Activated CD4-positive, CD25-positive, alpha-beta regulatory T cell treated with anti-CD3 and anti-CD28 coated beads, Interleukin-2, amount 50 U/mL, for 16 hours (primary cell): ENCODE measurements at regions not wholly inside any gene's neighbourhood (a gene's known extent, or its start where the extent isn't known, plus 50 kb on each side); places are given as distances from the start of the nearest gene placed in this dataset.

Experiments used
- DNase-seq: peaks from one replicate; pipeline ENCODE4 v3.0.0-alpha.2; 2020; ENCODE audit warnings: low read depth, low spot score

DNA sequence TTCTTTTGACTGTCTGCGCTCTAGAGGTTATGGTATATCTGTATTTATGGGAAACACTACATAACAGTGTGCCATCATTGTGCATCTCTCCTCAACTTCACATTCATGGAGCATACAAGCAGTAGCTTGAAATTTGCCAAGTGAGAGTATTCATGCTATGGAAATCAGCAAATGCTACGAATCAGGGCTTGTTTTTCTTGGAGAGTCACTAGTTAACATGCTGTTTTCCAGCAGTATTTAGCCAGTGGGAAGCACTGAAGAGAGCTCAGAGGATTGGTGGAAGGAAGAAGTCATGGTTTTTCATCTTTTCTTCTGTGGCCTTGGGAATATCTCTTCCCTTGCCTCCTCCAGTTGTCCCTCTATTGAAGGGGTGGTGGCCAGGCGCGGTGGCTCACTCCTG, 303.0 kb downstream of the PSAT1 start:
- DNase-seq: no peak

GRCh38 chr9:78601957-78602565, 305.1 kb downstream of the PSAT1 start:
- no peak for DNase-seq

DNA sequence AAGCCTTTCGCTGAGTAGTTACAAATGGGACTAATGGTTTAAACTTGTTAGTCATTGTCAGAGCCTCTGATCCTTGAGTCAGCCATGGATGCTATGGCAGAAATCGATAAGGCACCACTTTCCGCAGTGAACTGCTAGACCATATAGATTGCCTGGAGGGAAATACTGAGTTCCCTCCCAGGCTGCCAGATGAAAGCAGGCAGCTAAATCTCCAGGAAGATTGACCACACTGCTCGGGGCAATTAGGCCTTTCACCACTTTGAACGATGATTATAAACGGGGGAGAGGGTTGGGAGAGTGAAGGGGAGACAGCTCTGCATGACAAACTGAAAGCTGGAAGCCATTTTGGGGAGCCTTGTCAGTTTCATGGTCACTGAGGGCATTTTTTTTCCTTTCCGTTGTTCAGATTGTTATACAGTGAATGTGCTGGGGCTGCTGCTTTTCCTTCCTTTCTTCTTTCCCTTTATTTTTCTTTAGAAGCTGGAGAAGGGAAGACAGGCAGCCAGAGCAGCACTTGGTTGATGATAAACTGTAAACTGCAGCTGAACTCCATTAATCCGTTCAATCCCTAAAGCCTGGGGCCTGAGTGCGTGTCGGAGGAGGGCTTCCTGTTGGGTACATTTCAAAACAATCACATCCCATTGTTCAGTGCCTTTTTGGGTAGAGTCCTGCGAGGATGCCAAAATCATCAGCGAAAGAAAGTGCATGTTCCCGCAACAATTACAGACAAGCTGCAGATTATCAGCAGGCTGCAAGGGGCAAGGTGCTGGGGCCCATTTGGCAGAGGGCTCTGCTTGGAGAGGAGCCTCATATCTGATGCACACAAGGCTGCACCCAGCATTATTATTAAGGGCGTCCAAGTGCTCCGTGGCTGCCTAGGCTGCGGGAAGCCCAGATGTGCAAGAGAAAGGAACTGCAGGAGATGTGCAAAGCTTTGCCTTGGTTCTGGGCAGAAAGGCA, 308.4 kb downstream of the PSAT1 start:
- no peak for DNase-seq

- no peak for DNase-seq
These were observed 309.1 kb downstream of the PSAT1 start for GRCh38 chr9:78606001-78606379.

DNA sequence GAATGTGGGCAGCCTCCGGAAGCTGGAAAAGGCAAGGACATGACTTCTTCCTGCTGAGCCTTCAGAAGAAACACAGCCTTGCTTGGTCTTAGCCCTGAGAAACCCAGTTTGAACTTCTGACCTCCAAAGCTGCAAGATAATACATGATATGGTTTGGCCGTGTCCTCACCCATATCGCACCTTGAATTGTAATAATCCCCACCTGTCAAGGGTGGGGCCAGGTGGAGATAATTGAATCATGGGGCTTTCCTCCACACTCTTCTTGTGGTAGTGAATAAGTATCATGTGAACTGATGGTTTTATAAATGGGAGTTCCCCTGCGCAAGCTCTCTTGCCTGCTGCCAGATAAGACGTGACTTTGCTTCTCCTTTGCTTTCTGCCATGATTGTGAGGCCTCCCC, 310.9 kb downstream of the PSAT1 start:
- no peak for DNase-seq

- no peak for DNase-seq
These were observed 312.5 kb downstream of the PSAT1 start for GRCh38 chr9:78609450-78609849.

- no peak for DNase-seq
These were observed 315.2 kb downstream of the PSAT1 start for GRCh38 chr9:78612091-78612490.

GRCh38 chr9:78613006-78613405, 316.1 kb downstream of the PSAT1 start:
- no peak for DNase-seq

DNA sequence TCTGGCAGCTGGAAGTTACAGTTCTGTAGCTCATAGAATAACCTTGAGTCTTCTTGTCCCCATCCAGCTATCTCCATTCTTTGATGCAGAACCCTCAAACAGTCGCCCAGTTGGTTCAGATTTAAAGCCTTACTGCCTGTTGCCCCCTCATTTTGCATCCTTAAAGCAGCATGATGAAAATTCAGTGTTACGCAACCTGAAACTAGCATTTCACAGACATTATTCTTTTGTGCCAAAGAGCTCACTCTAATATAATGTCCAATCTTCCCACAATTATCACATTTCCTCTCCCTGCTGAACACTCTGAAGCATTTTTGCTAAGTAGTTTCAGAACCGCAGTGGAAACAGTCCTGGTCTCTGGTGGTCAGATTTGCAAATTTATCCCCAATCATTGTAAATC, 318.0 kb downstream of the PSAT1 start:
- DNase-seq: no peak

- no peak for DNase-seq
These were observed 318.4 kb downstream of the PSAT1 start for GRCh38 chr9:78615372-78615771.

DNA sequence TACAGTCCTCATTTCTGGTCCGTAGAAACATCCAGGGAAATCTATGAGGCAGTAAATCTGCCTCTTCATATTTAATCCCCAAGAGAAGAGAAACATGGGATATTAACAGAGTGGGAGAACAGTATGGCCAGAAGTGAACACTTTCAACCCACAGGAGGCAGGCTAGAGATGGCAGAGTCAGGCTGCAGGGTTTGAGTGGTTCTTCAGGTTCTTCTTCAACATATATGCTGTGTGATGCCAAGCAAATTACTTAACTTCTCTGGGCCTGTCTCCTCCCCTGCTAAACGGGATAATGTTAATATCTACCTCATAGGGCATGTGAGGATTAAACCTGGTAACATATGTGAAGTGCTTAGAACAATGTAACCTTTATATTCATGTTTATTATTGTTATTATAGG, 321.8 kb downstream of the PSAT1 start:
- no peak for DNase-seq

GRCh38 chr9:78620303-78620702, 323.4 kb downstream of the PSAT1 start:
- no peak for DNase-seq

GRCh38 chr9:78620764-78621163, 323.8 kb downstream of the PSAT1 start:
- DNase-seq: no peak

DNA sequence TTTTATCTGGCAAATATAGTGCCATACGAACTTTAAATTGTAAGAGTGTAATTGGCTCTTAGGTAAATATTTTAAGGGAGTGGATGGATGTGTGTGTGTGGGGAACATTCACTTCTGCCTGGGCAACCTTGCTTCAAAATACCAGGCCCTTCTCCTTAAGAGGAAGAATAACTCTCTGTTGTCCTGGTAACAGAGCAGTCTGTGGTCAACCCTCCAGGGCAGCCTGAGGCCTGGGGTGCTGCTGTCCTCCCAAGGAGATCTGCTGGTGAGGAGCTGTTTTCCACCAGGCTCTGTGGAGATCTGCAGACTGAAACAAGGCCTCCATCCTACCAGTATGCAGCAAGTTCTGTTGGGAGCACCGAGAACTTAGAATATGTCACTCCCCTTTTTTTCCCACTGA, 325.2 kb downstream of the PSAT1 start:
- DNase-seq: no peak

GRCh38 chr9:78626971-78627370, 330.0 kb downstream of the PSAT1 start:
- DNase-seq: no peak

GRCh38 chr9:78630966-78631365, 334.0 kb downstream of the PSAT1 start:
- no peak for DNase-seq

DNA sequence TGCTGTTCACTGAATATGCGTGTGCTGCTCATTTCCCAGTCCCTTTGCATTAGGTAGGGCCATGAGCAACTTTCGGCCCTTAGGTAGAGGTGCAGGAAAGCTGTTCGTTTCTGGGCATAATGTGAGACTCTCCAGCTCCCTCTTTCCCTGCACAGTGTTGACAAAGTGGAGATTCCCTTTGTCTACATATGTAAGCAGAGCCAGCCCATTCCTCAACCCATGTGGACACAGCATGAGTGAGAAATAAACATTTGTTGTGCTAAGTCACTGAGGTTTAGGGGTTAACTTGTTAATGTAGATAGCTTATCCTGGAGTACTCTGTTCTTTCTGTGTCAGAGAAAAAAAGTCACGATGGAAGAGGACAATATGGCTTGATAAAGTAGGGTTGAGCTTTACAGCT, 343.8 kb downstream of the PSAT1 start:
- no peak for DNase-seq

GRCh38 chr9:78644359-78644758, 347.4 kb downstream of the PSAT1 start:
- no peak for DNase-seq

GRCh38 chr9:78654324-78654723, 357.4 kb downstream of the PSAT1 start:
- no peak for DNase-seq

DNA sequence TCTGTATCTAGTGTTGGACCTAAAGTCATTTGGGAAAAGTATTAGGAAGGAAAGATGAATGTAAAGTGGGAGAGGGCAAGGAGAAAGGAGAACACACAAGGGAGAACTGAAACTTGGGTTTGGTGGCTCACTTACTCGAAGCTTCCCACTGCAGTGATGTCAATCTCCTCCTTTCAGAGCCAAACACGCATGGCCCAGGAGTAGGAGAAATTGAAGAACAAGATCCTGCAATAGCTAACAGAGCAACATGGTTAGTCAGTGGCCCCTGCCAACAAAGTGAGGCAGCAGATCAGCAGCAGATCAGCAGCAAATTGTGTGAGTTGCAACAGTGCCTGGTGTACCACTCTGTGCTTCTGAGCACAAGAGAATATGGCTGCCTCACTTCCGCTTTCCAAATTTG, 366.4 kb downstream of the PSAT1 start:
- no peak for DNase-seq

DNA sequence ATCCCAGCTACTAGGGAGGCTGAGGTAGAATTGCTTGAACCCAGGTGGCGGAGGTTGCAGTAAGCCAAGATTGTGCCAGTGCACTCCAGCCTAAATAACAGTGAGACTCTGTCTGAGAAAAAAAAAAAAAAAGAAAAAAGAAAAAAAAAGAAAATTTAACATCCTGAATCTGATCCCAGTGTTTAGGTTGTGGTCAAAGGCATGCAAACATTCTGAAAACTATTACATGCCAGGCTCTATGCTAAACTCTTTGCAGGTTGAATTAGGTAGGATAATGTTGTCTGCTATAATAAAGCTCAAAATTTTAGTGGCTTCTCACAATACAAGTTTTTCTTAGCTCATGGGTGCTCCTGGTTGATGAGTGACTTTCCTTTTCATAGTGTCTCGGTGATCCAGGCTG, 367.4 kb downstream of the PSAT1 start:
- DNase-seq: no peak

GRCh38 chr9:78666818-78667414, 370.0 kb downstream of the PSAT1 start:
- no peak for DNase-seq
